ENCODE measurements at regions not wholly inside any gene's neighbourhood (a gene's known extent, or its start where the extent isn't known, plus 50 kb on each side); places are given as distances from the start of the nearest gene placed in this dataset.
A peak's percentile ranks its signal among the peaks of the same experiment; 100 is the strongest.

GRCh38 chr20:12591949-12592470 is 416.8 kb upstream of the SPTLC3 start:
- no peak for DNase-seq
- ATAC-seq, result peak; percentile 84
- H3K4me1 ChIP-seq, result no peaks in the 10 kb centered on the region
- intact Hi-C loops (cut with DNase I), result no loop called here
- no peak overlapping the region for H3K27ac ChIP-seq
- no peak for TF ChIP-seq CTCF (IDR thresholded peaks at IDR 0.05)
- no peak overlapping the region for H3K4me3 ChIP-seq
- H3K27me3 ChIP-seq, result no peaks in the 10 kb centered on the region
- H3K36me3 ChIP-seq, result no peaks in the 10 kb centered on the region
- no peaks in the 10 kb centered on the region for H3K9me3 ChIP-seq

GRCh38 chr20:12592756-12593155 is 416.0 kb upstream of the SPTLC3 start:
- no peaks in the 10 kb centered on the region for H3K36me3 ChIP-seq
- no peak overlapping the region for H3K4me3 ChIP-seq
- DNase-seq (no peak), ATAC-seq (no peak)
- TF ChIP-seq CTCF (IDR thresholded peaks at IDR 0.05), result no peak
- H3K27me3 ChIP-seq, result no peaks in the 10 kb centered on the region
- no peaks in the 10 kb centered on the region for H3K4me1 ChIP-seq
- no peak overlapping the region for H3K27ac ChIP-seq
- intact Hi-C loops (cut with DNase I), result no loop called here
- no peaks in the 10 kb centered on the region for H3K9me3 ChIP-seq

- H3K27ac ChIP-seq, result no peak overlapping the region
- H3K4me1 ChIP-seq, result no peaks in the 10 kb centered on the region
- H3K36me3 ChIP-seq, result no peaks in the 10 kb centered on the region
- intact Hi-C loops (cut with DNase I), result no loop called here
- H3K27me3 ChIP-seq, result no peaks in the 10 kb centered on the region
- no peak for DNase-seq
- no peak for TF ChIP-seq CTCF (IDR thresholded peaks at IDR 0.05)
- no peak overlapping the region for H3K4me3 ChIP-seq
- no peaks in the 10 kb centered on the region for H3K9me3 ChIP-seq
- no peak for ATAC-seq
These were observed 415.4 kb upstream of the SPTLC3 start for GRCh38 chr20:12593342-12593873.

GRCh38 chr20:12594410-12595088 is 414.2 kb upstream of the SPTLC3 start:
- H3K4me1 ChIP-seq, result no peaks in the 10 kb centered on the region
- intact Hi-C loops (cut with DNase I), result no loop called here
- no peaks in the 10 kb centered on the region for H3K36me3 ChIP-seq
- ATAC-seq (no peak), DNase-seq (no peak)
- no peak overlapping the region for H3K27ac ChIP-seq
- no peaks in the 10 kb centered on the region for H3K27me3 ChIP-seq
- H3K4me3 ChIP-seq, result no peak overlapping the region
- no peak for TF ChIP-seq CTCF (IDR thresholded peaks at IDR 0.05)
- no peaks in the 10 kb centered on the region for H3K9me3 ChIP-seq

GRCh38 chr20:12595841-12596240 is 412.9 kb upstream of the SPTLC3 start:
- DNase-seq (no peak), ATAC-seq (no peak)
- H3K4me1 ChIP-seq, result no peaks in the 10 kb centered on the region
- no peaks in the 10 kb centered on the region for H3K27me3 ChIP-seq
- H3K27ac ChIP-seq, result no peak overlapping the region
- no peak for TF ChIP-seq CTCF (IDR thresholded peaks at IDR 0.05)
- H3K9me3 ChIP-seq, result no peaks in the 10 kb centered on the region
- no peak overlapping the region for H3K4me3 ChIP-seq
- intact Hi-C loops (cut with DNase I), result no loop called here
- H3K36me3 ChIP-seq, result no peaks in the 10 kb centered on the region
